H1 (cell line): ENCODE measurements at regions not wholly inside any gene's neighbourhood (a gene's known extent, or its start where the extent isn't known, plus 50 kb on each side); places are given as distances from the start of the nearest gene placed in this dataset.

Experiments used
- CTCF ChIA-PET: fragments of 300-600 bp; sonication (Branson Sonifier 250); formaldehyde crosslinking; loops from one replicate; lab custom pipeline; 2021; ENCODE audit not compliant: partially characterized antibody; lab: Charles Lee
- POLR2A ChIA-PET: fragments of 300-600 bp; sonication (Branson Sonifier 250); formaldehyde crosslinking; loops from one replicate; lab custom pipeline; 2021; ENCODE audit warnings: inconsistent platforms; ENCODE audit not compliant: partially characterized antibody; lab: Charles Lee
- DNase-seq, 2 experiments: peaks; one replicate each; pipeline versions ENCODE4 v3.0.0 to v3.0.0-alpha.2; 2010 to 2022; ENCODE audit warnings: low spot score in 2 of 2, low read depth in 1 of 2, mixed read lengths in 1 of 2
- FAIRE-seq: peaks from 2 replicates; lab custom pipeline; 2011; peaks lifted over from hg19 to GRCh38; lab: Jason Lieb, UNC
- H2AFZ ChIP-seq: 2 replicates; pipeline ENCODE4 v1.8.1; 2012; ENCODE audit warnings: low read length, inconsistent platforms
- H2AK5ac ChIP-seq: 2 replicates; pipeline ENCODE4 v1.6.1; 2013; ENCODE audit warnings: low read depth, low read length
- H2BK120ac ChIP-seq: replicated peaks from 2 replicates; pipeline ENCODE3; 2013; ENCODE audit warnings: low read depth, low read length, inconsistent platforms
- H2BK12ac ChIP-seq: 2 replicates; pipeline ENCODE4 v1.6.1; 2013; ENCODE audit warnings: low read depth, low read length
- H2BK15ac ChIP-seq: 2 replicates; pipeline ENCODE4 v1.6.1; 2013; ENCODE audit warnings: low read length
- H2BK20ac ChIP-seq: 2 replicates; pipeline ENCODE4 v1.6.1; 2013; ENCODE audit warnings: low read length
- H2BK5ac ChIP-seq: 2 replicates; pipeline ENCODE4 v1.6.1; 2013; ENCODE audit warnings: low read depth, low read length
- H3K14ac ChIP-seq: 2 replicates; pipeline ENCODE4 v1.6.1; 2013; ENCODE audit warnings: inconsistent platforms; ENCODE audit not compliant: insufficient read length
- H3K18ac ChIP-seq: 2 replicates; pipeline ENCODE4 v1.6.1; 2013; ENCODE audit warnings: low read length; ENCODE audit errors: extremely low read depth
- H3K23ac ChIP-seq: 2 replicates; pipeline ENCODE4 v1.6.1; 2013; ENCODE audit warnings: inconsistent platforms; ENCODE audit not compliant: insufficient read length
- H3K23me2 ChIP-seq: 2 replicates; pipeline ENCODE4 v1.6.1; 2013; ENCODE audit warnings: low read depth, low read length
- H3K27ac ChIP-seq: 2 replicates; pipeline ENCODE4 v1.6.1; 2011; ENCODE audit warnings: low read depth, low read length, inconsistent platforms
- H3K27me3 ChIP-seq, 4 experiments: replicated peaks in 1 of 4; 1 replicate in 1 of 4; 2 replicates in 3 of 4; pipeline versions ENCODE4 v1.6.1 to v1.8.1; 2011 to 2013; ENCODE audit warnings: low read length in 3 of 4, mild to moderate bottlenecking in 3 of 4, inconsistent platforms in 2 of 4, mixed read lengths in 2 of 4, moderate library complexity in 1 of 4; ENCODE audit not compliant: control insufficient read depth in 3 of 4, insufficient read depth in 3 of 4; ENCODE audit errors: extremely low read depth in 1 of 4
- H3K36me3 ChIP-seq, 4 experiments: 2 replicates each; pipeline versions ENCODE4 v1.6.1 to v1.8.1; 2011 to 2013; ENCODE audit warnings: mild to moderate bottlenecking in 4 of 4, low read length in 3 of 4, moderate library complexity in 2 of 4, control low read depth in 1 of 4, inconsistent platforms in 1 of 4; ENCODE audit not compliant: insufficient read depth in 4 of 4, control insufficient read depth in 2 of 4
- H3K4ac ChIP-seq: replicated peaks from 2 replicates; pipeline ENCODE3; 2013; ENCODE audit warnings: low read length, low read depth, mixed read lengths, inconsistent platforms; ENCODE audit not compliant: insufficient read length
- H3K4me1 ChIP-seq, 4 experiments: replicated peaks in 1 of 4; 1 replicate in 1 of 4; 2 replicates in 3 of 4; pipeline versions ENCODE4 v1.6.1 to v1.8.1; 2011 to 2013; ENCODE audit warnings: low read length in 3 of 4, inconsistent platforms in 2 of 4, mixed read lengths in 1 of 4; ENCODE audit not compliant: insufficient read depth in 4 of 4, control insufficient read depth in 3 of 4
- H3K4me2 ChIP-seq, 2 experiments: 2 replicates each; pipeline versions ENCODE4 v1.6.1 to v1.8.1; 2011 to 2013; ENCODE audit warnings: low read depth in 2 of 2, low read length in 2 of 2, control low read depth in 1 of 2, inconsistent platforms in 1 of 2, mild to moderate bottlenecking in 1 of 2; ENCODE audit not compliant: insufficient read depth in 1 of 2
- H3K4me3 ChIP-seq, 4 experiments: fragments of 200-600, 300-600 bp in 1 of 4; sonication (generic), shearing (Covaris generic), sonication (Bioruptor Twin) in 1 of 4; 2 replicates each; pipeline versions ENCODE4 v1.5.1 to v1.8.1; 2011 to 2016; ENCODE audit warnings: low read length in 4 of 4, low read depth in 3 of 4, control low read depth in 2 of 4, inconsistent platforms in 2 of 4, mild to moderate bottlenecking in 2 of 4, mixed read lengths in 1 of 4, moderate library complexity in 1 of 4; ENCODE audit not compliant: insufficient read depth in 2 of 4; ENCODE audit errors: extremely low read depth in 1 of 4
- H3K56ac ChIP-seq: replicated peaks from 2 replicates; pipeline ENCODE3; 2013; ENCODE audit warnings: low read depth, mild to moderate bottlenecking, mixed read lengths, low read length, inconsistent platforms; ENCODE audit not compliant: insufficient read length
- H3K79me1 ChIP-seq: 2 replicates; pipeline ENCODE4 v1.6.1; 2013; ENCODE audit warnings: low read depth, low read length, control low read depth
- H3K79me2 ChIP-seq, 2 experiments: 2 replicates each; pipeline versions ENCODE4 v1.6.1 to v1.8.1; 2012 to 2013; ENCODE audit warnings: low read length in 2 of 2, mild to moderate bottlenecking in 2 of 2, inconsistent platforms in 1 of 2; ENCODE audit not compliant: insufficient read depth in 2 of 2, control insufficient read depth in 1 of 2
- H3K9ac ChIP-seq, 4 experiments: replicated peaks in 1 of 4; 1 replicate in 1 of 4; 2 replicates in 3 of 4; pipeline versions ENCODE4 v1.6.1 to v1.8.1; 2011 to 2013; ENCODE audit warnings: low read depth in 3 of 4, low read length in 3 of 4, control low read depth in 2 of 4, mild to moderate bottlenecking in 2 of 4, moderate library complexity in 2 of 4, inconsistent platforms in 1 of 4; ENCODE audit errors: extremely low read depth in 1 of 4
- H3K9me3 ChIP-seq, 2 experiments: 2 replicates each; pipeline versions ENCODE4 v1.6.1 to v1.8.1; 2012 to 2013; ENCODE audit warnings: mild to moderate bottlenecking in 2 of 2, moderate library complexity in 2 of 2, control low read depth in 1 of 2, inconsistent platforms in 1 of 2, low read depth in 1 of 2, low read length in 1 of 2, mixed read lengths in 1 of 2; ENCODE audit not compliant: insufficient read depth in 2 of 2
- H4K20me1 ChIP-seq, 2 experiments: replicated peaks in 1 of 2; 2 replicates each; pipeline versions ENCODE3 to v1.8.1; 2011 to 2013; ENCODE audit warnings: inconsistent platforms in 2 of 2, low read length in 2 of 2, mild to moderate bottlenecking in 1 of 2; ENCODE audit not compliant: insufficient read depth in 2 of 2, control insufficient read depth in 1 of 2
- H4K5ac ChIP-seq: 2 replicates; pipeline ENCODE4 v1.6.1; 2013; ENCODE audit warnings: low read length, low read depth, mixed read lengths, inconsistent platforms; ENCODE audit not compliant: insufficient read length
- H4K8ac ChIP-seq: 2 replicates; pipeline ENCODE4 v1.8.0; 2013; ENCODE audit warnings: mild to moderate bottlenecking, moderate library complexity, low read length, inconsistent platforms; ENCODE audit not compliant: insufficient read depth; ENCODE audit errors: extremely low read depth
- H4K91ac ChIP-seq: replicated peaks from 2 replicates; pipeline ENCODE3; 2013; ENCODE audit warnings: low read length, mixed read lengths, inconsistent platforms; ENCODE audit not compliant: insufficient read length
- CHD2 ChIP-seq: IDR thresholded peaks from 2 replicates; pipeline ENCODE4 v1.6.1; 2012; ENCODE audit warnings: low read length, improper control_type of control experiment
- EZH2 ChIP-seq: fragments of 200-600 bp; sonication (generic); IDR thresholded peaks from 2 replicates; pipeline ENCODE4 v1.7.1; 2012; ENCODE audit warnings: low read depth, mild to moderate bottlenecking, moderate library complexity, low read length, inconsistent platforms; ENCODE audit not compliant: severe bottlenecking
- GTF2F1 ChIP-seq: IDR thresholded peaks from 2 replicates; pipeline ENCODE4 v1.6.1; 2012; ENCODE audit warnings: low read depth, low read length, improper control_type of control experiment, borderline replicate concordance
- JUN ChIP-seq: IDR thresholded peaks from 2 replicates; pipeline ENCODE4 v1.6.1; 2011; ENCODE audit warnings: low read depth, mild to moderate bottlenecking, improper control_type of control experiment, low read length
- KDM1A ChIP-seq: fragments of 200-600, 300-600 bp; sonication (generic); IDR thresholded peaks from 2 replicates; pipeline ENCODE4 v1.7.1; 2016; ENCODE audit warnings: mild to moderate bottlenecking, low read length, borderline replicate concordance
- SAP30 ChIP-seq: fragments of 300-600 bp; sonication (generic); IDR thresholded peaks from 2 replicates; pipeline ENCODE4 v1.7.1; 2012; ENCODE audit warnings: low read length, moderate library complexity, mild to moderate bottlenecking, inconsistent platforms; ENCODE audit not compliant: insufficient read depth, insufficient replicate concordance
- ZNF274 ChIP-seq: IDR thresholded peaks from 2 replicates; pipeline ENCODE4 v1.7.0; 2012; ENCODE audit warnings: low read length, borderline replicate concordance; ENCODE audit errors: extremely low read depth
- WGBS, 2 experiments: shearing (Covaris generic) in 1 of 2; methylation state at CpG; one replicate each; pipeline versions ENCODE4 v1.1.6 to v1.1.7; 2013 to 2015; ENCODE audit warnings: low lambda C conversion rate in 2 of 2, mixed read lengths in 2 of 2, inconsistent platforms in 1 of 2, low coverage in 1 of 2, missing lambda C conversion rate in 1 of 2; ENCODE audit not compliant: insufficient replicate concordance in 2 of 2, insufficient coverage in 1 of 2, insufficient read length in 1 of 2; ENCODE audit errors: extremely low coverage in 1 of 2, missing lambda C conversion rate in 1 of 2; 5-methylcytosine and 5-hydroxymethylcytosine counted together

DNA sequence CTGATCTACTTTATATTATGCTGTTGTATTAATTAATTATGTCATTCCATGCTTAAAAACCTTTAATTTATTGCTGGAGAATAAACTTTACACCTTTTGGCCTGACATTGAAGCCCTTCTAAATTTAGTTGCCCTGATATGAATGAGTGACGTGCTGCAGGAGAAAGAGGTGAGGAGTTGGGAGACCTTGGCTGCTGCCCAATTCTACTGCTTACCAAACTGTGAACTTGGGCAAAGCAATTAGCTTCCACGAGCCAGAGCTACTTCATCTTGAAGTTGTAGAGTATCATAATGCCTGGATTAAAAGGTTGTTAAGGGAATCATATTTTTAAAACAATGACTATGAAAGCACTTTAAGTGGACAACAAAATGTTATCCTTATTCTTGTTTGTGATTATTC lies 126.8 kb upstream of the DEPDC1 start:
- Histone ChIP-seq H4K5ac (no peak overlapping the region), H3K79me2 (no peaks in the 10 kb centered on the region), H3K9ac (no peak overlapping the region), H3K36me3 (no peaks in the 10 kb centered on the region; a peak in 1 of 8 replicates), H2BK15ac (no peak overlapping the region), H3K79me1 (no peaks in the 10 kb centered on the region), H3K14ac (no peak overlapping the region), H4K20me1 (no peaks in the 10 kb centered on the region), H3K4me2 (no peak overlapping the region), H3K4me3 (no peak overlapping the region), H4K91ac (no peak overlapping the region), H2AFZ (no peak overlapping the region), H3K18ac (no peak overlapping the region), H3K4me1 (no peaks in the 10 kb centered on the region; a peak in 1 of 7 replicates), H2BK5ac (no peak overlapping the region), H2BK120ac (no peak overlapping the region), H2AK5ac (no peak overlapping the region), H3K56ac (no peak overlapping the region), H3K9me3 (peaks cover 22% of the 10 kb centered on the region in 2 experiments), H3K27ac (no peak overlapping the region), H3K23ac (no peak overlapping the region), H4K8ac (no peak overlapping the region), H3K27me3 (no peaks in the 10 kb centered on the region), H3K4ac (no peak overlapping the region), H2BK12ac (no peak overlapping the region), H3K23me2 (no peaks in the 10 kb centered on the region), H2BK20ac (no peak overlapping the region)
- 81% methylated on average over 2 of the region's 2 CpGs; no CpG with 5 or more reads in 1 of the 2 experiments for WGBS, 2 experiments
- FAIRE-seq = no peak
- POLR2A ChIA-PET = no interaction called here
- DNase-seq = no peak
- CTCF ChIA-PET = interaction anchor here (1.2 to 1.4 kb wide), 2 partner anchors 29 to 161 kb away, joined by 3 read pairs; no protein-coding TSS in a partner anchor
- no peak for TF ChIP-seq ZNF274
- TF ChIP-seq CHD2 = no peak
- TF ChIP-seq KDM1A = no peak
- no peak for TF ChIP-seq SAP30
- TF ChIP-seq GTF2F1 = no peak
- no peak for TF ChIP-seq JUN
- TF ChIP-seq EZH2 = no peak
